Large intestine (tissue), 3 donors: ENCODE measurements at regions not wholly inside any gene's neighbourhood (a gene's known extent, or its start where the extent isn't known, plus 50 kb on each side); places are given as distances from the start of the nearest gene placed in this dataset.

ENCODE experiments used
- DNase-seq, 2 donors: peaks; one replicate each; pipeline versions ENCODE4 v3.0.0 to v3.0.0-alpha.2; 2013
- H3K27ac ChIP-seq: one replicate; pipeline ENCODE4 v1.5.1; 2013; ENCODE audit warnings: low read length
- H3K27me3 ChIP-seq: 2 replicates; pipeline ENCODE4 v1.6.1; 2013; ENCODE audit warnings: low read length; ENCODE audit not compliant: control insufficient read depth, insufficient read depth
- H3K36me3 ChIP-seq: 2 replicates; pipeline ENCODE4 v1.6.1; 2013; ENCODE audit warnings: low read length; ENCODE audit not compliant: control insufficient read depth, insufficient read depth
- H3K4me1 ChIP-seq: one replicate; pipeline ENCODE4 v1.6.1; 2013; ENCODE audit warnings: low read length; ENCODE audit not compliant: control insufficient read depth, insufficient read depth
- H3K4me3 ChIP-seq: one replicate; pipeline ENCODE4 v1.5.1; 2013; ENCODE audit warnings: low read length
- H3K9me3 ChIP-seq: one replicate; pipeline ENCODE4 v1.6.1; 2013; ENCODE audit warnings: mild to moderate bottlenecking, low read depth, low read length, moderate library complexity; ENCODE audit not compliant: control insufficient read depth
- WGBS: methylation state at CpG from one replicate; pipeline ENCODE4 v1.1.5; 2013; ENCODE audit warnings: low lambda C conversion rate; ENCODE audit not compliant: insufficient coverage; 5-methylcytosine and 5-hydroxymethylcytosine counted together

GRCh38 chr1:101683561-101683960, 313.2 kb downstream of the OLFM3 start:
- WGBS, result no CpG with 5 or more reads among the region's 3 CpGs
- Histone ChIP-seq H3K27me3 (peaks cover 3% of the 10 kb centered on the region), H3K36me3 (no peaks in the 10 kb centered on the region), H3K27ac (no peak overlapping the region), H3K4me1 (no peaks in the 10 kb centered on the region), H3K4me3 (no peak overlapping the region), H3K9me3 (no peaks in the 10 kb centered on the region)
- no peak for DNase-seq

- H3K9me3 ChIP-seq, result no peaks in the 10 kb centered on the region
- no peak for DNase-seq
- no peak overlapping the region for H3K4me3 ChIP-seq
- no peaks in the 10 kb centered on the region for H3K27me3 ChIP-seq
- no CpG with 5 or more reads among the region's 1 CpG for WGBS
- no peaks in the 10 kb centered on the region for H3K36me3 ChIP-seq
- H3K4me1 ChIP-seq, result no peaks in the 10 kb centered on the region
- no peak overlapping the region for H3K27ac ChIP-seq
These were observed 299.7 kb downstream of the OLFM3 start for GRCh38 chr1:101697072-101697471.

GRCh38 chr1:101698681-101699080, 298.0 kb downstream of the OLFM3 start:
- Histone ChIP-seq H3K9me3 (no peaks in the 10 kb centered on the region), H3K36me3 (no peaks in the 10 kb centered on the region), H3K27me3 (no peaks in the 10 kb centered on the region), H3K4me3 (no peak overlapping the region), H3K4me1 (no peaks in the 10 kb centered on the region), H3K27ac (no peak overlapping the region)
- 86% methylated on average over 1 of the region's 1 CpG for WGBS
- no peak for DNase-seq

GRCh38 chr1:101704895-101705294, 291.8 kb downstream of the OLFM3 start:
- Histone ChIP-seq H3K4me3 (no peak overlapping the region), H3K27ac (no peak overlapping the region), H3K9me3 (no peaks in the 10 kb centered on the region), H3K36me3 (no peaks in the 10 kb centered on the region), H3K4me1 (no peaks in the 10 kb centered on the region), H3K27me3 (no peaks in the 10 kb centered on the region)
- DNase-seq, result no peak

- H3K36me3 ChIP-seq, result no peaks in the 10 kb centered on the region
- no peaks in the 10 kb centered on the region for H3K9me3 ChIP-seq
- H3K4me3 ChIP-seq, result no peak overlapping the region
- no peak overlapping the region for H3K27ac ChIP-seq
- no peaks in the 10 kb centered on the region for H3K27me3 ChIP-seq
- no peaks in the 10 kb centered on the region for H3K4me1 ChIP-seq
- DNase-seq, result no peak
These were observed 290.4 kb downstream of the OLFM3 start for GRCh38 chr1:101706366-101706765.

- no peaks in the 10 kb centered on the region for H3K4me1 ChIP-seq
- H3K4me3 ChIP-seq, result no peak overlapping the region
These were observed 287.0 kb downstream of the OLFM3 start for GRCh38 chr1:101709721-101710120.

GRCh38 chr1:101713760-101714159, 283.0 kb downstream of the OLFM3 start:
- Histone ChIP-seq H3K4me3 (no peak overlapping the region), H3K27me3 (no peaks in the 10 kb centered on the region), H3K9me3 (no peaks in the 10 kb centered on the region), H3K27ac (no peak overlapping the region), H3K4me1 (no peaks in the 10 kb centered on the region), H3K36me3 (no peaks in the 10 kb centered on the region)
- WGBS, result no CpG with 5 or more reads among the region's 1 CpG
- DNase-seq, result no peak

More at GRCh38 chr1:101709721-101710120, 287.0 kb downstream of the OLFM3 start:
- H3K27ac ChIP-seq, result no peak overlapping the region
- H3K27me3 ChIP-seq, result no peaks in the 10 kb centered on the region
- no peaks in the 10 kb centered on the region for H3K9me3 ChIP-seq
- DNase-seq, result no peak
- H3K36me3 ChIP-seq, result no peaks in the 10 kb centered on the region

- 94% methylated on average over 2 of the region's 4 CpGs for WGBS
These were observed 273.3 kb downstream of the OLFM3 start for GRCh38 chr1:101723415-101723814.

GRCh38 chr1:101728029-101728428, 268.7 kb downstream of the OLFM3 start:
- Histone ChIP-seq H3K27ac (no peak overlapping the region), H3K4me3 (no peak overlapping the region), H3K27me3 (no peaks in the 10 kb centered on the region), H3K9me3 (no peaks in the 10 kb centered on the region), H3K36me3 (no peaks in the 10 kb centered on the region), H3K4me1 (no peaks in the 10 kb centered on the region)
- no peak for DNase-seq
- 73% methylated on average over 4 of the region's 5 CpGs for WGBS

More at GRCh38 chr1:101723415-101723814, 273.3 kb downstream of the OLFM3 start:
- no peaks in the 10 kb centered on the region for H3K4me1 ChIP-seq
- no peak overlapping the region for H3K27ac ChIP-seq
- H3K9me3 ChIP-seq, result no peaks in the 10 kb centered on the region
- no peak overlapping the region for H3K4me3 ChIP-seq
- no peaks in the 10 kb centered on the region for H3K36me3 ChIP-seq
- H3K27me3 ChIP-seq, result no peaks in the 10 kb centered on the region
- no peak for DNase-seq

- Histone ChIP-seq H3K9me3 (no peaks in the 10 kb centered on the region), H3K4me1 (no peaks in the 10 kb centered on the region), H3K27me3 (no peaks in the 10 kb centered on the region), H3K27ac (no peak overlapping the region), H3K4me3 (no peak overlapping the region), H3K36me3 (no peaks in the 10 kb centered on the region)
- no CpG with 5 or more reads among the region's 2 CpGs for WGBS
- no peak for DNase-seq
These were observed 266.2 kb downstream of the OLFM3 start for GRCh38 chr1:101730559-101730958.

- H3K27ac ChIP-seq, result no peak overlapping the region
These were observed 264.5 kb downstream of the OLFM3 start for GRCh38 chr1:101732261-101732660.

More at GRCh38 chr1:101732261-101732660, 264.5 kb downstream of the OLFM3 start:
- Histone ChIP-seq H3K4me1 (no peaks in the 10 kb centered on the region), H3K36me3 (no peaks in the 10 kb centered on the region), H3K4me3 (no peak overlapping the region), H3K9me3 (no peaks in the 10 kb centered on the region), H3K27me3 (no peaks in the 10 kb centered on the region)
- no CpG with 5 or more reads among the region's 2 CpGs for WGBS
- peak; percentile 9 to 53 for DNase-seq
